CD4-positive, CD25-positive, alpha-beta regulatory T cell (primary cell): ENCODE measurements at regions not wholly inside any gene's neighbourhood (a gene's known extent, or its start where the extent isn't known, plus 50 kb on each side); places are given as distances from the start of the nearest gene placed in this dataset.

Source experiments
- ATAC-seq, 2 donors: fragments of 150-1000 bp; cut with Tn5 transposase; one replicate each; pipeline ENCODE4 v1.10.0; 2021; ENCODE audit warnings: low read depth in 2 of 2, moderate number of reproducible peaks in 2 of 2, moderate library complexity in 1 of 2
- DNase-seq, 3 donors: peaks; one replicate each; pipeline versions ENCODE4 v3.0.0 to v3.0.0-alpha.2; 2012 to 2022; ENCODE audit warnings: mixed read lengths in 1 of 3
- H3K27ac ChIP-seq: one replicate; pipeline ENCODE4 v1.7.0; 2013; ENCODE audit warnings: mild to moderate bottlenecking, low read length; ENCODE audit not compliant: insufficient read depth, poor library complexity, severe bottlenecking
- H3K27me3 ChIP-seq: one replicate; pipeline ENCODE4 v1.7.0; 2013; ENCODE audit warnings: low read length; ENCODE audit not compliant: control insufficient read depth, insufficient read depth
- H3K36me3 ChIP-seq: one replicate; pipeline ENCODE4 v1.7.0; 2013; ENCODE audit warnings: mild to moderate bottlenecking, low read length, moderate library complexity; ENCODE audit not compliant: control insufficient read depth, insufficient read depth
- H3K4me1 ChIP-seq: 2 replicates; pipeline ENCODE4 v1.7.0; 2013; ENCODE audit warnings: mild to moderate bottlenecking, low read length; ENCODE audit not compliant: insufficient read depth, control insufficient read depth, poor library complexity, severe bottlenecking
- H3K4me3 ChIP-seq: one replicate; pipeline ENCODE4 v1.7.0; 2013; ENCODE audit warnings: low read depth, mild to moderate bottlenecking, low read length, moderate library complexity
- H3K9me3 ChIP-seq, 2 experiments: 1 replicate in 1 of 2; 2 replicates in 1 of 2; pipeline ENCODE4 v1.7.0; 2013; ENCODE audit warnings: low read length in 2 of 2, mild to moderate bottlenecking in 1 of 2, moderate library complexity in 1 of 2; ENCODE audit not compliant: control insufficient read depth in 2 of 2
- H3K27ac Mint-ChIP-seq, 3 donors: one replicate each; pipeline ENCODE4 v1.8.0; 2020 to 2022; ENCODE audit warnings: mild to moderate bottlenecking in 3 of 3, mixed read lengths in 3 of 3, moderate library complexity in 2 of 3
- H3K27me3 Mint-ChIP-seq: one replicate; pipeline ENCODE4 v1.8.0; 2022; ENCODE audit warnings: mild to moderate bottlenecking, mixed read lengths
- H3K36me3 Mint-ChIP-seq: one replicate; pipeline ENCODE4 v1.8.0; 2020; ENCODE audit warnings: mixed read lengths
- H3K4me1 Mint-ChIP-seq, 4 donors: one replicate each; pipeline ENCODE4 v1.8.0; 2020 to 2022; ENCODE audit warnings: mixed read lengths in 4 of 4, mild to moderate bottlenecking in 1 of 4
- H3K4me3 Mint-ChIP-seq, 4 donors: one replicate each; pipeline ENCODE4 v1.8.0; 2020 to 2022; ENCODE audit warnings: mild to moderate bottlenecking in 4 of 4, mixed read lengths in 4 of 4, moderate library complexity in 3 of 4
- H3K9me3 Mint-ChIP-seq, 7 donors: one replicate each; pipeline ENCODE4 v1.8.0; 2020 to 2022; ENCODE audit warnings: mixed read lengths in 7 of 7, mild to moderate bottlenecking in 3 of 7, moderate library complexity in 2 of 7

DNA sequence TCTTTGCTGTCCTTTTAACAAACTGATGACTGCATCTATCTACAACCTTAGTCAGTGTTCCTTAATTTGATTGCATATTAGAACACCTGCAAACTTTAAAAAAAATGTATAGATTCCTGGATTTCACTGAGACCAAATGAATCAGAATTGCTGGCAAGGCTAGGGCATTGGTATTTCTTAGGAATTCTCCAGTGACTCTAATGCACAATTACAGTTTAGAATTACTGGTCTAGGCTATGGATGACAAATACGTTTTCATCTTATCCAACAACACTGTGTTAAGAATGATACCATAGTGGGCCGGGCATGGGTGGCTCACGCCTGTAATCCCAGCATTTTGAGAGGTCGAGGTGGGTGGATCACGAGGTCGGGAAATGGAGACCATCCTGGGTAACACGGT lies 545.9 kb upstream of the RIOK2 start:
- no peak overlapping the region for H3K4me3 Mint-ChIP-seq
- Histone ChIP-seq H3K4me3 (no peak overlapping the region), H3K36me3 (no peaks in the 10 kb centered on the region), H3K27me3 (no peaks in the 10 kb centered on the region), H3K9me3 (no peaks in the 10 kb centered on the region), H3K4me1 (no peaks in the 10 kb centered on the region), H3K27ac (no peak overlapping the region)
- ATAC-seq, result no peak
- no peaks in the 10 kb centered on the region for H3K27me3 Mint-ChIP-seq
- no peaks in the 10 kb centered on the region for H3K36me3 Mint-ChIP-seq
- no peak overlapping the region for H3K27ac Mint-ChIP-seq
- peaks cover 0 to 8% (median 0%) of the 10 kb centered on the region in 7 donors for H3K9me3 Mint-ChIP-seq
- no peaks in the 10 kb centered on the region for H3K4me1 Mint-ChIP-seq
- no peak for DNase-seq

DNA sequence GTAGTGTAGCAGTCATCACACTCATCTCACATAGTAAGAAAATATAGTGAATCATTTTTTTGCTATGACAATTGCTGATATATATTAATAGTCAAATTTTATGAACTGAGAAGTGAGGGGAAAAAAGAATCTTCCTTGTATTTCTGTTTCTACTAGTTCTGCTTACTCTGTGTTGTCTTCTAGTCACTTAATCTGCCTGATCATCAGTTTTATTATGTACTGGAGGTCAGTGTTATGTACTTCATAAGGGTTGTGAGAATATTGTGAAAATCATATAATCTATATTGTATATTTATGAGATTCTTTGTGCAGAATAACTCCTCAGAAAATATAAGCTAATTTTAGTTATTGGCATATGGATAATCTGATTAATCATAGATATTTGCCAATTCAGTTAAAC lies 546.9 kb upstream of the RIOK2 start:
- Mint-ChIP-seq H3K4me3 (no peak overlapping the region), H3K36me3 (no peaks in the 10 kb centered on the region)

DNA sequence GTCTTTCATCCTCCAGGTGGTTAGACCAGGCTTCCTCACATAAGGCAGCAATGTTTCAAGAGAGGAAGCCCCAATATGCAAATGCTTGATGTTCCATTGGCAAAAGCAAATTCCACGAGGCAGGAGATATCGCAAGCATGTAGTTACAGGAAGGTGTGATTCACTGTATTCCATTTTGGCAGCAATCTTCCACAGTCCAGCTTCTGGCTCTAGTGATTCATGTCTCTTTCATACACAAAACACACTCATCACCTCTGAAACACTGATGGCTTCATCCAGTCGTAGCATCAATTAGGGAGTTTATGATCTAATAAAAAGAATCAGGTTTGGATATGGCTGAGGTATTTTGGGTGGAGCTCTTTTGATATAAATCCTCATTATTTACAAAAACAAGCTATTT lies 552.2 kb upstream of the RIOK2 start:
- Histone ChIP-seq H3K27ac (no peak overlapping the region), H3K27me3 (no peaks in the 10 kb centered on the region), H3K9me3 (no peaks in the 10 kb centered on the region), H3K36me3 (no peaks in the 10 kb centered on the region), H3K4me1 (no peaks in the 10 kb centered on the region), H3K4me3 (no peak overlapping the region)
- ATAC-seq (no peak), DNase-seq (no peak)
- Mint-ChIP-seq H3K4me3 (no peak overlapping the region), H3K9me3 (peaks cover 0 to 2% (median 0%) of the 10 kb centered on the region in 7 donors), H3K36me3 (no peaks in the 10 kb centered on the region), H3K27ac (no peak overlapping the region), H3K4me1 (no peaks in the 10 kb centered on the region), H3K27me3 (no peaks in the 10 kb centered on the region)

More for the DNA sequence above, 546.9 kb upstream of the RIOK2 start:
- Histone ChIP-seq H3K4me1 (no peaks in the 10 kb centered on the region), H3K36me3 (no peaks in the 10 kb centered on the region), H3K27me3 (no peaks in the 10 kb centered on the region), H3K9me3 (no peaks in the 10 kb centered on the region), H3K4me3 (no peak overlapping the region), H3K27ac (no peak overlapping the region)
- H3K4me1 Mint-ChIP-seq, result no peaks in the 10 kb centered on the region
- ATAC-seq (no peak), DNase-seq (no peak)
- H3K27me3 Mint-ChIP-seq, result no peaks in the 10 kb centered on the region
- H3K27ac Mint-ChIP-seq, result no peak overlapping the region
- peaks cover 0 to 4% (median 0%) of the 10 kb centered on the region in 7 donors for H3K9me3 Mint-ChIP-seq

DNA sequence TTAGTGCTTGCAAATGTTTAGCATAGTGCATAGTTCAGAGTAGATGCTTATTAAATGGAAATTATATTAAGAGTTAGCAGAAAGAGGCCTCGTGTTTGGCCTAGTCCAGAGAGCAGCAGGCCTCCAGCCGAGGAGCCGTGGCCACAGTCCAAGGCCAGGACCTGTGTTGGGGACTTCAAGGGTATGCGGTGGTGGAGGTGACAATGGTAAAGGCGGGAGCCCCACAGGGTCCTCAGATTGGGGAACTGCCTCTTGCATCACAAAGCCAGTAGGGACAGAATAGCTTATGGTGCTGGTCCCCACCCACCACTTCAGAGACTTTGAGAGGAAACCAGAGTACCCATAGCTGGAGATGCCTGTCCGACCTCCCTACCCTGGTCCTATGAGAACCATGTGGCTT lies 554.6 kb upstream of the RIOK2 start:
- H3K27me3 ChIP-seq, result no peaks in the 10 kb centered on the region
- H3K9me3 ChIP-seq, result no peaks in the 10 kb centered on the region
- no peak overlapping the region for H3K4me3 Mint-ChIP-seq
- no peaks in the 10 kb centered on the region for H3K4me1 ChIP-seq
- DNase-seq (no peak), ATAC-seq (no peak)
- H3K36me3 Mint-ChIP-seq, result no peaks in the 10 kb centered on the region
- no peaks in the 10 kb centered on the region for H3K36me3 ChIP-seq
- H3K27me3 Mint-ChIP-seq, result no peaks in the 10 kb centered on the region
- H3K27ac ChIP-seq, result no peak overlapping the region
- peaks cover 0 to 3% (median 0%) of the 10 kb centered on the region in 7 donors for H3K9me3 Mint-ChIP-seq
- no peak overlapping the region for H3K27ac Mint-ChIP-seq
- no peak overlapping the region for H3K4me3 ChIP-seq
- no peaks in the 10 kb centered on the region for H3K4me1 Mint-ChIP-seq

DNA sequence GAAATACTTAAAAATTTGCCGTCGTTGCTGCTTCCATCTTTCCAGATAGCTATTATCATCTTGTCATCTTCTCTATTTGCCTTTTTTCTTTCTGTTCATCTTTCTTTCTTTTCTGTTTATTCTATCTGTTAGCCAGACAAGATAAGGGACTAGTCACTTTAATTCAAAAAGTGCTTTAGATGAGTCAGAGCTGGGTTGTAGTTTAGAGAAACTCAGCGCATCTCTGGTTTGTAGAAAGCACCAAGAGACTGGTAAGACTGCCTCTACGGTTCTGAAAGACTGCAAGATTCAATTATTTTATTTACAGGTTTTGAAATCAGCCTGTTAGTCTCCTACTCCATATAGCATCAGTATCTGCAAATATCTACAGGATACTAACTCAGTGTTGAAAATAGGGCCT lies 562.8 kb upstream of the RIOK2 start:
- H3K4me3 ChIP-seq, result no peak overlapping the region
- no peak for ATAC-seq
- Mint-ChIP-seq H3K27me3 (no peaks in the 10 kb centered on the region), H3K36me3 (no peaks in the 10 kb centered on the region), H3K27ac (no peak overlapping the region), H3K4me3 (no peak overlapping the region), H3K4me1 (peaks cover 0 to 2% (median 0%) of the 10 kb centered on the region in 4 donors), H3K9me3 (peaks cover 0 to 5% (median 0%) of the 10 kb centered on the region in 7 donors)
- H3K36me3 ChIP-seq, result no peaks in the 10 kb centered on the region
- no peaks in the 10 kb centered on the region for H3K4me1 ChIP-seq
- H3K9me3 ChIP-seq, result no peaks in the 10 kb centered on the region
- DNase-seq, result no peak
- H3K27ac ChIP-seq, result no peak overlapping the region
- no peaks in the 10 kb centered on the region for H3K27me3 ChIP-seq

DNA sequence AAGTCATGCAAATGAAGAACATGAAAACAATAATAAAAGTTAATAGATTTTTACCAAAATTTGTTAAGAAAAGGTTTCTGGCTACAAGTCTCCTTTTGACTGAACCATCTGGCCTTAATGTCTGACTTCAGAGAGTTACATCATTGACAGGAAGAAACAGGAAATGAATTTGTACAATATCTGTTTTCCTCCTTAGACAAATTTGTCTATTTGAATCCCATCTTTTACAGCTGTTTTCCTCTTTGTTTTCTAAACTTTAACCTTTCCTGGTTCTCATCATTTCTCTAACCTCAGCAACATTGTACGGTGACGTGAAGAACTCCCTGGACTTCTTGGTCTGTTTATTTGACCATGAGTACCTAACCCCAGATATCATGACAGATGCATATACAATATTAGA lies 567.5 kb upstream of the RIOK2 start:
- DNase-seq (no peak), ATAC-seq (no peak)
- Mint-ChIP-seq H3K4me1 (peaks cover 0 to 2% (median 0%) of the 10 kb centered on the region in 4 donors), H3K9me3 (peaks cover 0 to 1% (median 0%) of the 10 kb centered on the region in 7 donors), H3K27me3 (no peaks in the 10 kb centered on the region), H3K27ac (no peak overlapping the region), H3K36me3 (no peaks in the 10 kb centered on the region), H3K4me3 (no peak overlapping the region)
- H3K4me3 ChIP-seq, result no peak overlapping the region
- no peaks in the 10 kb centered on the region for H3K9me3 ChIP-seq
- H3K27ac ChIP-seq, result no peak overlapping the region
- H3K27me3 ChIP-seq, result no peaks in the 10 kb centered on the region
- no peaks in the 10 kb centered on the region for H3K4me1 ChIP-seq
- H3K36me3 ChIP-seq, result no peaks in the 10 kb centered on the region

DNA sequence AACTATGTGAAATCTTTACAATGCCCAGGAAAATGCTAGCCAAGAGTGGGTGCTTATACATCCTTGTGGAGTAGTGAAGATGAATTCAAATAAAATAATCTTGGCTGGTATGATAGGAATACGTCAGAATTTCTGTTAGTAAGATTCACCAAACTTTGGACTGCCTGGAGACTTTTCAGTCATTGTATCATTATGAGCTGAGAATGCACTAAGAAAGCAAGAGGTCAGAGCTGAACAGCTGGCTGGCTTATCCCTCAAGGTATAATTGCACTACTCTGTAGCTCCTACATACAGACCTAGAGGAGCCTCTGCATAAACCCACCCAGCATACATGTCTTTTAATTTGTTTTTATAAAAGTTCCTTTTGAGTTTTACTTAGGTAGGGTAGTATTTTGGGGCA lies 568.5 kb upstream of the RIOK2 start:
- no peak overlapping the region for H3K27ac Mint-ChIP-seq
- Histone ChIP-seq H3K27me3 (no peaks in the 10 kb centered on the region), H3K36me3 (no peaks in the 10 kb centered on the region), H3K4me1 (no peaks in the 10 kb centered on the region), H3K27ac (no peak overlapping the region), H3K9me3 (no peaks in the 10 kb centered on the region), H3K4me3 (no peak overlapping the region)
- H3K36me3 Mint-ChIP-seq, result no peaks in the 10 kb centered on the region
- no peak overlapping the region for H3K4me3 Mint-ChIP-seq
- DNase-seq, result no peak
- ATAC-seq, result no peak
- H3K27me3 Mint-ChIP-seq, result no peaks in the 10 kb centered on the region
- peaks cover 0 to 2% (median 0%) of the 10 kb centered on the region in 4 donors for H3K4me1 Mint-ChIP-seq
- H3K9me3 Mint-ChIP-seq, result no peaks in the 10 kb centered on the region

DNA sequence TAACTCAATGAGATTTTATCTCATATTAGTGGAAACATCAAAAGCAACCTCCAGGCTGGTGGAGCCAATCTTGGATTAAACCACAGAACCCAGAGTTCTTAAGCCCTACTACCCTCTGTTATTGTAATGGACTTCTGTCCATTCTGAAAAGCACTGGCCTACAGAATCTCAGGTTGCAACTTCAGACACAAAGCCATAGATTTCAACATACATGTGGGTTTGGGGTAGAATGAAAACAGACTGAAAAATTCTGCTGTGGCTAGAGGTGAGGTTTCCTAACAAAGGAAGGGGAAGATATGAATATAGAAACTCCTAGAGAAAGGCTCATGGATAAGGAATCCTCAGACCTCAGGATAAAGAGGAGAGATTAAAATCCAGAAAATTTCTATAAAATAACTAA lies 569.8 kb upstream of the RIOK2 start:
- H3K4me1 Mint-ChIP-seq, result peaks cover 0 to 2% (median 0%) of the 10 kb centered on the region in 4 donors
- Histone ChIP-seq H3K4me3 (no peak overlapping the region), H3K27me3 (no peaks in the 10 kb centered on the region), H3K4me1 (no peaks in the 10 kb centered on the region), H3K27ac (no peak overlapping the region), H3K9me3 (no peaks in the 10 kb centered on the region), H3K36me3 (no peaks in the 10 kb centered on the region)
- DNase-seq (no peak), ATAC-seq (no peak)
- no peaks in the 10 kb centered on the region for H3K27me3 Mint-ChIP-seq
- no peak overlapping the region for H3K4me3 Mint-ChIP-seq
- no peaks in the 10 kb centered on the region for H3K9me3 Mint-ChIP-seq
- no peaks in the 10 kb centered on the region for H3K36me3 Mint-ChIP-seq
- H3K27ac Mint-ChIP-seq, result no peak overlapping the region
